ENCODE measurements at regions not wholly inside any gene's neighbourhood (a gene's known extent, or its start where the extent isn't known, plus 50 kb on each side); places are given as distances from the start of the nearest gene placed in this dataset.

DNA sequence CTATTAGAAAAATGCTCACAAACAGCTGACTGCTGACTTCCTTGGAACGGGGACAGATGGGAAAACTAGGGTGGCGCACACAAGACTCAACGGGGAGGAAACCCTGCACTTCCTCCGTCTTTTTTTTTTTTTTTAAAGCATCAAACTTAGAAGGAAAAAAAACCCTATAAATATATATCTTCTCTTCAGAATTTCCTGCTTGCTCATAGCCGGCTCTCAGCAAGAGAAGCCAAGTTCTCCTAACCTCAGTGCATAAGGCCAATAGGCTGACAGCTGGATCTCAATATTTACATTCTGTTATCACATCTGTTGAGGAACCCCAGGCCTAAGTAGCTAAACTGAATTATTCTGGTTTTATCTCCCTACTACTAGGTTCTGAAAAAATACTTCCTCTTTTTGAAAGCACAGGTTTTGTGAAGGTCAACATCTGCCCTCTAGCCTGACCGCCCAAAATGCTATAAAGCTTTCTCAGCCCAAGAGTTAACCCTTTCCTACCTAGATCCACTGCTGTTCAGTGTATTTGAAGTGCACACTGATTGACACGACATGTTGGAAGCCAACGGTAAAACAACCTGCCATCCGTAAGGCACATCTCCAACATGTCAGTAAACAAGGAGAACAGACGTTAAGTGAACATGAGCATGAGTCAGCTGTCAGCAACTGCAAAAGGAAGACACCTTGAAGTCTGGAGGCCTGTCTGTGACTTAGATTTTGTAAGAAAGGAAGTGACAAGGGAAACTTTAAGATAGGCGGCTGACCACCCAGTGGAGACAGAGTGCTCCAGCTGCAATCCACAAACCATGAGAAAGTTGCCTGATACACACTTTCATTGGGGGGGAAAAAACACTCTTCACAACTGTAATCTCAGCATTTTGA, 83.8 kb downstream of the EBLN1 start (continued):
- TF ChIP-seq, protein P1, sequence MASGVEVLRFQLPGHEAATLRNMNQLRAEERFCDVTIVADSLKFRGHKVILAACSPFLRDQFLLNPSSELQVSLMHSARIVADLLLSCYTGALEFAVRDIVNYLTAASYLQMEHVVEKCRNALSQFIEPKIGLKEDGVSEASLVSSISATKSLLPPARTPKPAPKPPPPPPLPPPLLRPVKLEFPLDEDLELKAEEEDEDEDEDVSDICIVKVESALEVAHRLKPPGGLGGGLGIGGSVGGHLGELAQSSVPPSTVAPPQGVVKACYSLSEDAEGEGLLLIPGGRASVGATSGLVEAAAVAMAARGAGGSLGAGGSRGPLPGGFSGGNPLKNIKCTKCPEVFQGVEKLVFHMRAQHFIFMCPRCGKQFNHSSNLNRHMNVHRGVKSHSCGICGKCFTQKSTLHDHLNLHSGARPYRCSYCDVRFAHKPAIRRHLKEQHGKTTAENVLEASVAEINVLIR (CRISPR knock-in tag; IDR thresholded peaks at IDR 0.05): 0 out of 2 replicates have a peak, but pooled peaks have one; percentile 12
- TF ChIP-seq, protein P2, sequence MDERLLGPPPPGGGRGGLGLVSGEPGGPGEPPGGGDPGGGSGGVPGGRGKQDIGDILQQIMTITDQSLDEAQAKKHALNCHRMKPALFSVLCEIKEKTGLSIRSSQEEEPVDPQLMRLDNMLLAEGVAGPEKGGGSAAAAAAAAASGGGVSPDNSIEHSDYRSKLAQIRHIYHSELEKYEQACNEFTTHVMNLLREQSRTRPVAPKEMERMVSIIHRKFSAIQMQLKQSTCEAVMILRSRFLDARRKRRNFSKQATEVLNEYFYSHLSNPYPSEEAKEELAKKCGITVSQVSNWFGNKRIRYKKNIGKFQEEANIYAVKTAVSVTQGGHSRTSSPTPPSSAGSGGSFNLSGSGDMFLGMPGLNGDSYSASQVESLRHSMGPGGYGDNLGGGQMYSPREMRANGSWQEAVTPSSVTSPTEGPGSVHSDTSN (CRISPR knock-in tag; IDR thresholded peaks at IDR 0.05; ENCODE audit: low read depth): no peak
- TF ChIP-seq, protein P2 (tag; conservative IDR thresholded peaks at IDR 0.05; ENCODE audit: low read depth): peak; percentile 93
- TF ChIP-seq HIVEP1 (CRISPR knock-in tag; IDR thresholded peaks at IDR 0.05): no peak
- TF ChIP-seq MYC (IDR thresholded peaks at IDR 0.05; ENCODE audit: low read depth, low read length): no peak
- no peak for TF ChIP-seq MYC (CRISPR knock-in tag; IDR thresholded peaks at IDR 0.05; ENCODE audit: borderline replicate concordance, low read depth)
- no peak for TF ChIP-seq ZNF717 (CRISPR knock-in tag; IDR thresholded peaks at IDR 0.05)
- TF ChIP-seq NELFE (IDR thresholded peaks at IDR 0.05; ENCODE audit: insufficient read depth, insufficient read length): no peak
- TF ChIP-seq TAF15 (IDR thresholded peaks at IDR 0.05; ENCODE audit: low read depth, low read length): no peak
- TF ChIP-seq, protein P3, sequence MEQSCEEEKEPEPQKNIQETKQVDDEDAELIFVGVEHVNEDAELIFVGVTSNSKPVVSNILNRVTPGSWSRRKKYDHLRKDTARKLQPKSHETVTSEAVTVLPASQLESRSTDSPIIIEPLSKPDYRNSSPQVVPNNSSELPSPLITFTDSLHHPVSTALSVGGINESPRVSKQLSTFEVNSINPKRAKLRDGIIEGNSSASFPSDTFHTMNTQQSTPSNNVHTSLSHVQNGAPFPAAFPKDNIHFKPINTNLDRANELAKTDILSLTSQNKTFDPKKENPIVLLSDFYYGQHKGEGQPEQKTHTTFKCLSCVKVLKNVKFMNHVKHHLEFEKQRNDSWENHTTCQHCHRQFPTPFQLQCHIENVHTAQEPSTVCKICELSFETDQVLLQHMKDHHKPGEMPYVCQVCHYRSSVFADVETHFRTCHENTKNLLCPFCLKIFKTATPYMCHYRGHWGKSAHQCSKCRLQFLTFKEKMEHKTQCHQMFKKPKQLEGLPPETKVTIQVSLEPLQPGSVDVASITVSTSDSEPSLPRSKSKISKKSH (CRISPR knock-in tag; IDR thresholded peaks at IDR 0.05): no peak
- TF ChIP-seq, protein P4, sequence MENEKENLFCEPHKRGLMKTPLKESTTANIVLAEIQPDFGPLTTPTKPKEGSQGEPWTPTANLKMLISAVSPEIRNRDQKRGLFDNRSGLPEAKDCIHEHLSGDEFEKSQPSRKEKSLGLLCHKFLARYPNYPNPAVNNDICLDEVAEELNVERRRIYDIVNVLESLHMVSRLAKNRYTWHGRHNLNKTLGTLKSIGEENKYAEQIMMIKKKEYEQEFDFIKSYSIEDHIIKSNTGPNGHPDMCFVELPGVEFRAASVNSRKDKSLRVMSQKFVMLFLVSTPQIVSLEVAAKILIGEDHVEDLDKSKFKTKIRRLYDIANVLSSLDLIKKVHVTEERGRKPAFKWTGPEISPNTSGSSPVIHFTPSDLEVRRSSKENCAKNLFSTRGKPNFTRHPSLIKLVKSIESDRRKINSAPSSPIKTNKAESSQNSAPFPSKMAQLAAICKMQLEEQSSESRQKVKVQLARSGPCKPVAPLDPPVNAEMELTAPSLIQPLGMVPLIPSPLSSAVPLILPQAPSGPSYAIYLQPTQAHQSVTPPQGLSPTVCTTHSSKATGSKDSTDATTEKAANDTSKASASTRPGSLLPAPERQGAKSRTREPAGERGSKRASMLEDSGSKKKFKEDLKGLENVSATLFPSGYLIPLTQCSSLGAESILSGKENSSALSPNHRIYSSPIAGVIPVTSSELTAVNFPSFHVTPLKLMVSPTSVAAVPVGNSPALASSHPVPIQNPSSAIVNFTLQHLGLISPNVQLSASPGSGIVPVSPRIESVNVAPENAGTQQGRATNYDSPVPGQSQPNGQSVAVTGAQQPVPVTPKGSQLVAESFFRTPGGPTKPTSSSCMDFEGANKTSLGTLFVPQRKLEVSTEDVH (IDR thresholded peaks at IDR 0.05; ENCODE audit: low read depth, partially characterized antibody): peak; percentile 65
- TF ChIP-seq TEAD2 (tag; IDR thresholded peaks at IDR 0.05): no peak
- no peak for TF ChIP-seq NCOA6 (IDR thresholded peaks at IDR 0.05)
- TF ChIP-seq RBM17 (IDR thresholded peaks at IDR 0.05; ENCODE audit: borderline replicate concordance, low read depth, low read length): no peak
- peak; percentile 36 for TF ChIP-seq TBP (optimal IDR thresholded peaks at IDR 0.05; ENCODE audit: low read depth, low read length)
- TF ChIP-seq, protein P5, sequence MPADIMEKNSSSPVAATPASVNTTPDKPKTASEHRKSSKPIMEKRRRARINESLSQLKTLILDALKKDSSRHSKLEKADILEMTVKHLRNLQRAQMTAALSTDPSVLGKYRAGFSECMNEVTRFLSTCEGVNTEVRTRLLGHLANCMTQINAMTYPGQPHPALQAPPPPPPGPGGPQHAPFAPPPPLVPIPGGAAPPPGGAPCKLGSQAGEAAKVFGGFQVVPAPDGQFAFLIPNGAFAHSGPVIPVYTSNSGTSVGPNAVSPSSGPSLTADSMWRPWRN (IDR thresholded peaks at IDR 0.05; ENCODE audit: low read depth): peak; percentile 81
- no peak for TF ChIP-seq KAT2B (IDR thresholded peaks at IDR 0.05; ENCODE audit: low read depth, low read length)
